ENCODE measurements at regions not wholly inside any gene's neighbourhood (a gene's known extent, or its start where the extent isn't known, plus 50 kb on each side); places are given as distances from the start of the nearest gene placed in this dataset.
"Not testable (repeated sequence)": the region's sequence is repeated elsewhere in the genome, so short reads cannot be mapped to it uniquely, and the experiment has no call there.

DNA sequence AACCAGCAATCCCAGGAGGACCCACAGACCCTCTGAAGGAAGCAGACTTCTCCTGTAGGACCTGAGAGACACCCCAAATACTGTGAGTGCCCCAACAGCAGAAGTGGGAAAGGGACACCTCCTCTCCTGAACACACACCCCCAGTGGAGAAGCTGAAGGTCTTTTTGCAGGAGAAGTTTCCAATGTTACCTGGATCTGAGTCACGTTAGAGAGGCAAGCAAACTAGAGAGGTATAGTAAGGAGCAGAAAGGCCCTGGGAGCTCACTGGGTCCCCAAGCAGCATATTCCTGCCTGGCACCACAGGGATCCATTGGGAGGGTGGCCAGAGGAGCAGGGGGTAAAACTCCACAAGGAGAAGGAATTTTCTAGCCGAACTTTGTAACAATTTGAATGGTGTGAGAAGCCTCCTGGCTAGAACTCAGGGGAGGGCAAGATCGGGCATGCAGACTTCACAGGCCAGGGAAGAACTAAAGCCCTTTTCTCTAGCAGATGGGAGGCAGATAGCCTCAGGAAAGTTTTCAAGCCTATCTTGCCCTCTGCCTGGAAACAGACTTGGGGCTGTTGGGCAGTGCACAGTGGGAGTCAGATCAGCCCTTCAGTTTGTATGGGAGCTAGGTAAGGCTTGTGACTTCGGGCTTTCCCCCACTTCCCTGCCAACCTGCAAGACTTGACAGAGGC is 68.2 kb upstream of the SSTR4 start:
- DNase-seq = no peak

DNA sequence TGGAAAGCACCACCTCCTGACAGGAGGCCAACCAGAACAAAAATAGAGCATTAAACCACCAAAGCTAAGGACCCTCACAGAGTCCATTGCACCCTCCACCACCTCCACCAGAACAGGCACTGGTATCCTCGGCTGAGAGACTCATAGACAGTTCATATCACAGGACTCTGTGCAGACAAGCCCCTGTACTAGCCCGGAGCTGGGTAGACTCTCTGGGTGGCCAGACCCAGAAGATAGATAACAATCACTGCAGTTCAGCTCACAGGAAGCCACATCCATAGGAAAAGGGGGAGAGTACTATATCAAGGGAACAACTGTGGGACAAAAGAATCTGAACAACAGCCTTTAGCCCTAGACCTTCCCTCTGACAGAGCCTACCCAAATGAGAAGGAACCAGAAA is 67.4 kb upstream of the SSTR4 start:
- not testable (repeated sequence) for DNase-seq

DNA sequence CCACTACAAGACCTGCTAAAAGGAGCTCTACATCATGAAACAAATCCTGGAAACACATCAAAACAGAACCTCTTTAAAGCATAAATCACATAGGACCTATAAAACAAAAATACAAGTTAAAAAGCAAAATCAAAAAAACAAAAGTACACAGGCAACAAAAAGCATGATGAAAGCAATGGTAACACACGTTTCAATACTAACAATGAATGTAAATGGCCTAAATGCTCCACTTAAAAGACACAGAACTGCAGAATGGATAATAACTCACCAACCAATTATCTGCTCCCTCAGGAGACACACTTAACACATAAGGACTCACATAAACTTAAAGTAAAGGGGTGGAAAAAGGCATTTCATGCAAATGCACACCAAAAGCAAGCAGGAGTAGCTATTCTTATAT is 66.1 kb upstream of the SSTR4 start:
- not testable (repeated sequence) for DNase-seq

DNA sequence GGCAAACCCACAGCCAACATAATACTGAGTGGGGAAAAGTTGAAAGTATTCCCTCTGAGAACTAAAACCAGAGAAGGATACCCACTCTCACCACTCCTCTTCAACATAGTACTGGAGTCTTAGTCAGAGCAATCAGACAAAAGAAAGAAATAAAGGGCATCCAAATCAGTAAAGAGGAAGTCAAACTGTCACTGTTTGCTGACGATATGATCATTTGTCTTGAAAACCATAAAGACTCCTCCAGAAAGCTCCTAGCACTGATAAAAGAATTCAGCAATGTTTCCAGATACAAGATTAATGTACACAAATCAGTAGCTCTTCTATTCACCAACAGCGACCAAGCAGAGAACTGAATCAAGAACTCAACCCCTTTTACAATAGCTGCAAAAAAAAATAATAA is 64.0 kb upstream of the SSTR4 start:
- not testable (repeated sequence) for DNase-seq

- DNase-seq = peak; percentile 9
Observed at GRCh38 chr20:22974354-22974753, 60.8 kb upstream of the SSTR4 start.

DNA sequence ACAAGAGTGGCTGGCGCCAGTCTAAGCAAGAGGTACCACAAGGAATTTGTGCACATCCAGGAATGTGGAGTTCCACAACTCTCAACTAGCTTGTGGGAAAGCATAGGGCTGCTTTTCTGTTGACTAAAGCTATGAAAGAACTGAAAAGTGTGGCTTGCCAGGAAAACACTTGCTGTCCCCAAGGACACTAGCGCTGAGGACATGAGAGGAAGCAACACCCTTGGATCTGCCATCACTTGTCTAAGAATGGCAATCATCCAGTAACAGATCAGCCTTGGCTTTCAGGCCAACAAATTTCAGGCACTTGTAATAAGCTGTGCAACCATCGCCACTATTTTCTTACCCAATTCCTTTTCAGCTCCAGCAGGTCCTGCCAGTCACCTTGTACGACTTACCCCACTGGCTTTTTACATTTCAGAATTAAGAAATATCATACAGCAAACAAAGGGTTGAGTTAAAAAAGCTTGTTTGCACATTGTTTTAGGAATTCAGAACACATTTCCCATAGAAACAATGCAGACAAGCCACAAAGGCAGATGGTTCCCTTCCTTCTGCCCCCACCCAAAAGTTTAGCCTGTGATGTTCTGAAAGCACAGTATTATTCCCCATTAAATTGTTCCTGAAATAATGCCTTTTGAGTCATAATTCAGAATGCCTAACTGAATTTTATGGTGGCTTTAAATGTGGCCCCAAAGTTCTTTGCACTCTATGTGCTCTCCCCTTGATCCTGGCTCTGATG is 57.9 kb upstream of the SSTR4 start:
- DNase-seq = no peak

DNA sequence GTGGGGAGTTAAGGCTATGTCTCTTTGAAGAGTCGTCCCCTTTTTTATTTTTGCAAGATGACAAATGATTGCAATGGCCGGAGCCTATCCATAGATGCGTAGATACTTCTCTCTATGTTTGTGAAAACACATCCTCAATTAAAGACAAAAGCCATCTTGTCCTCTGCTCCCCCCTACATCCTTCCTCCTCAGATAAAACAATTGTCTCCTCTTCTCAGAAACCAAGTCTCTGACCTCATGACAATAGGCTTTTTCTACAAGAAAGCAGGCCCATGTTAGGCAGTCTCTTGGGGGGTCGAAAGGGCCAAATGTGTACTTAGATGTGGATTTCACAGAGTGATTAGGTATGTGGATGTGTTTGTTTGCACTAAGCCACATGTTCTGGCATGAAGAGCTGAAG is 51.1 kb upstream of the SSTR4 start:
- no peak for DNase-seq

DNA sequence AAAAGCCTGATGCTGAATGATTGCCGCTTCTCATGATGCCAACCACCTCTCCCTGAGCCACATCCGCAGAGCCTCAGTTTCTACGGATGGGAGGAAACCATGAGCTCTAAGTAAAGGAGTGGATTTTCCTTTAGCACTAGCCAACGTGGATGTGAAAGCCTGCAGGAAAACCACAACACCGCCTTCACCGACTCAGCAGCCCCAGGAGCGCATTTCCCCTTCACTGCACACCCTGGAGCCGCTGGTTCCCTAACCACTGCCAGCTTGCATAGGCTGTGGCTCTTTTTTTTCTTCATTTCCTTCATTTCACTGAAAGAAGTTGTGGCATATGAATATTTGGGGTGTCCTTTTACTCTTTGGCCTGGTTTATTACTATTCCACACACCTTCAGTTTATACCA is 50.5 kb upstream of the SSTR4 start:
- no peak for DNase-seq

DNA sequence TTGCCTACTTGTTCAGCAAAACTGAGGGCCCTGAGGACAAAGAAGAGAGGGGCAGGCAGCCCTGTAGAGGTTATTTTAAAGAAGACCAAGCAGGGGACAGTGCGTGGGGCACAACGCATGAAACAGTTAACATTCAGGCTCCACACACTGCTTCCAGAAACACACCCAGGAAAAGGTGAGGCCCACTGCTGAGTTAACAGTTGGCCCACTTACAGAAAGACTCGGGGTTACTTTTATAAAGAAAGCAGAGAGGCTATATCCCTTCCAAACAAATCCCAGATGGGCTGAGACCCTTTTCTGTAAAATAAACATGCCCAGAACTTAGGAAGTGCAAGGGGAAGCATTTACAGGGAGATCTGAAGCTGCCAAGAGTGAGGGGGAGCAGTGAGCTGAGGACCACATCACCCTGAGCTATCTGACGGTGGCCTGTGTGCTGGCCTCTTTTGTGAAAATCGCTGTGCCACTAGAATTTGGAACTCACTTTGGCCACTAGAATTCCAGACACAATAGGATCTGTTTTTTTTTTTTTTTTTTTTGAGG is 49.8 kb upstream of the SSTR4 start:
- DNase-seq = no peak
